Effector memory CD4-positive, alpha-beta T cell (primary cell): ENCODE measurements at regions not wholly inside any gene's neighbourhood (a gene's known extent, or its start where the extent isn't known, plus 50 kb on each side); places are given as distances from the start of the nearest gene placed in this dataset.

ENCODE experiments used
- DNase-seq, 3 donors: peaks; one replicate each; pipeline ENCODE4 v3.0.0-alpha.2; 2020
- H3K27ac ChIP-seq: 2 replicates; pipeline ENCODE4 v1.7.0; 2013; ENCODE audit warnings: mild to moderate bottlenecking, low read length, moderate library complexity; ENCODE audit not compliant: insufficient read depth, poor library complexity, severe bottlenecking
- H3K27me3 ChIP-seq: replicated peaks from 2 replicates; pipeline ENCODE4 v1.7.0; 2013; ENCODE audit warnings: mild to moderate bottlenecking, low read length; ENCODE audit not compliant: insufficient read depth, control insufficient read depth, poor library complexity, severe bottlenecking
- H3K36me3 ChIP-seq: 2 replicates; pipeline ENCODE4 v1.7.0; 2013; ENCODE audit warnings: mild to moderate bottlenecking, low read length, moderate library complexity; ENCODE audit not compliant: control insufficient read depth, insufficient read depth
- H3K4me1 ChIP-seq: 2 replicates; pipeline ENCODE4 v1.7.0; 2013; ENCODE audit warnings: low read length, mild to moderate bottlenecking; ENCODE audit not compliant: control insufficient read depth, insufficient read depth, poor library complexity, severe bottlenecking
- H3K4me3 ChIP-seq: 2 replicates; pipeline ENCODE4 v1.7.0; 2013; ENCODE audit warnings: low read length, low read depth, mild to moderate bottlenecking; ENCODE audit not compliant: insufficient read depth, poor library complexity, severe bottlenecking
- H3K9me3 ChIP-seq: 2 replicates; pipeline ENCODE4 v1.7.0; 2013; ENCODE audit warnings: mild to moderate bottlenecking, low read length, moderate library complexity; ENCODE audit not compliant: control insufficient read depth

- no peak overlapping the region for H3K27ac ChIP-seq
- H3K4me1 ChIP-seq, result no peaks in the 10 kb centered on the region
- H3K4me3 ChIP-seq, result no peak overlapping the region
- no peaks in the 10 kb centered on the region for H3K9me3 ChIP-seq
- no peaks in the 10 kb centered on the region for H3K27me3 ChIP-seq
- DNase-seq, result no peak
- no peaks in the 10 kb centered on the region for H3K36me3 ChIP-seq
Observed at GRCh38 chr6:91659891-91660290, 1073.0 kb upstream of the MAP3K7 start.

- H3K36me3 ChIP-seq, result no peaks in the 10 kb centered on the region
- H3K4me3 ChIP-seq, result no peak overlapping the region
- H3K9me3 ChIP-seq, result no peaks in the 10 kb centered on the region
- no peaks in the 10 kb centered on the region for H3K27me3 ChIP-seq
- no peaks in the 10 kb centered on the region for H3K4me1 ChIP-seq
- no peak for DNase-seq
- H3K27ac ChIP-seq, result no peak overlapping the region
Observed at GRCh38 chr6:91654793-91655192, 1067.9 kb upstream of the MAP3K7 start.

GRCh38 chr6:91654357-91654756 lies 1067.5 kb upstream of the MAP3K7 start:
- Histone ChIP-seq H3K27ac (no peak overlapping the region), H3K4me1 (no peaks in the 10 kb centered on the region), H3K4me3 (no peak overlapping the region), H3K9me3 (no peaks in the 10 kb centered on the region), H3K36me3 (no peaks in the 10 kb centered on the region), H3K27me3 (no peaks in the 10 kb centered on the region)
- no peak for DNase-seq

GRCh38 chr6:91653895-91654294 lies 1067.0 kb upstream of the MAP3K7 start:
- no peak for DNase-seq
- Histone ChIP-seq H3K9me3 (no peaks in the 10 kb centered on the region), H3K27me3 (no peaks in the 10 kb centered on the region), H3K4me1 (no peaks in the 10 kb centered on the region), H3K4me3 (no peak overlapping the region), H3K36me3 (no peaks in the 10 kb centered on the region), H3K27ac (no peak overlapping the region)

- Histone ChIP-seq H3K27me3 (no peaks in the 10 kb centered on the region), H3K4me1 (no peaks in the 10 kb centered on the region), H3K36me3 (no peaks in the 10 kb centered on the region), H3K9me3 (no peaks in the 10 kb centered on the region), H3K4me3 (no peak overlapping the region), H3K27ac (no peak overlapping the region)
- no peak for DNase-seq
Observed at GRCh38 chr6:91653076-91653723, 1066.3 kb upstream of the MAP3K7 start.

- Histone ChIP-seq H3K4me1 (no peaks in the 10 kb centered on the region), H3K27ac (no peak overlapping the region), H3K27me3 (no peaks in the 10 kb centered on the region), H3K4me3 (no peak overlapping the region), H3K9me3 (no peaks in the 10 kb centered on the region), H3K36me3 (no peaks in the 10 kb centered on the region)
- no peak for DNase-seq
Observed at GRCh38 chr6:91646649-91647048, 1059.8 kb upstream of the MAP3K7 start.

- Histone ChIP-seq H3K27me3 (no peaks in the 10 kb centered on the region), H3K27ac (no peak overlapping the region), H3K9me3 (no peaks in the 10 kb centered on the region), H3K36me3 (no peaks in the 10 kb centered on the region), H3K4me1 (no peaks in the 10 kb centered on the region), H3K4me3 (no peak overlapping the region)
- no peak for DNase-seq
Observed at GRCh38 chr6:91645811-91646210, 1058.9 kb upstream of the MAP3K7 start.

GRCh38 chr6:91637217-91637616 lies 1050.3 kb upstream of the MAP3K7 start:
- no peak for DNase-seq
- H3K9me3 ChIP-seq, result no peaks in the 10 kb centered on the region
- H3K27me3 ChIP-seq, result no peaks in the 10 kb centered on the region
- H3K27ac ChIP-seq, result no peak overlapping the region
- H3K4me3 ChIP-seq, result no peak overlapping the region
- H3K36me3 ChIP-seq, result no peaks in the 10 kb centered on the region
- H3K4me1 ChIP-seq, result no peaks in the 10 kb centered on the region

- Histone ChIP-seq H3K9me3 (no peaks in the 10 kb centered on the region), H3K36me3 (no peaks in the 10 kb centered on the region), H3K4me1 (no peaks in the 10 kb centered on the region), H3K27me3 (no peaks in the 10 kb centered on the region), H3K4me3 (no peak overlapping the region), H3K27ac (no peak overlapping the region)
- DNase-seq, result no peak
Observed at GRCh38 chr6:91634791-91635190, 1047.9 kb upstream of the MAP3K7 start.

- Histone ChIP-seq H3K27me3 (no peaks in the 10 kb centered on the region), H3K4me3 (no peak overlapping the region), H3K27ac (no peak overlapping the region), H3K4me1 (no peaks in the 10 kb centered on the region), H3K9me3 (no peaks in the 10 kb centered on the region), H3K36me3 (no peaks in the 10 kb centered on the region)
- DNase-seq, result no peak
Observed at GRCh38 chr6:91633374-91634111, 1046.7 kb upstream of the MAP3K7 start.
